SU-DHL-6 (cell line): ENCODE measurements at regions not wholly inside any gene's neighbourhood (a gene's known extent, or its start where the extent isn't known, plus 50 kb on each side); places are given as distances from the start of the nearest gene placed in this dataset.

ENCODE experiments used
- H2AFZ ChIP-seq: fragments of 200-600 bp; sonication (generic); 2 replicates; pipeline ENCODE4 v1.6.1; 2014; ENCODE audit warnings: low read depth, mild to moderate bottlenecking, moderate library complexity, mixed read lengths, antibody characterized with exemption, low read length; ENCODE audit not compliant: severe bottlenecking
- H3F3A ChIP-seq: fragments of 200-600 bp; shearing (Covaris generic); 2 replicates; pipeline ENCODE4 v1.6.0; 2016; ENCODE audit warnings: antibody characterized with exemption, mild to moderate bottlenecking; ENCODE audit not compliant: insufficient read depth
- H3K27ac ChIP-seq: fragments of 200-600 bp; sonication (generic); 2 replicates; pipeline ENCODE4 v1.5.1; 2016; ENCODE audit warnings: low read depth, mild to moderate bottlenecking, low read length, moderate library complexity, mixed read lengths
- H3K27me3 ChIP-seq: fragments of 200-600 bp; sonication (generic), shearing (Covaris generic); 2 replicates; pipeline ENCODE4 v1.6.0; 2014; ENCODE audit warnings: mild to moderate bottlenecking, low read length
- H3K36me3 ChIP-seq: fragments of 200-600 bp; sonication (generic); 2 replicates; pipeline ENCODE4 v1.6.1; 2014; ENCODE audit warnings: mild to moderate bottlenecking, low read length, mixed read lengths
- H3K4me2 ChIP-seq: fragments of 300-600, 200-600 bp; shearing (Covaris generic), sonication (generic); 2 replicates; pipeline ENCODE4 v1.6.0; 2014; ENCODE audit warnings: low read length, low read depth, mild to moderate bottlenecking; ENCODE audit not compliant: poor library complexity, severe bottlenecking
- H3K4me3 ChIP-seq: fragments of 200-600 bp; sonication (generic); 2 replicates; pipeline ENCODE4 v1.5.1; 2014; ENCODE audit warnings: antibody characterized with exemption, low read length, mild to moderate bottlenecking, mixed read lengths; ENCODE audit not compliant: insufficient read depth, poor library complexity, severe bottlenecking
- H3K79me2 ChIP-seq: fragments of 200-600 bp; sonication (generic); 2 replicates; pipeline ENCODE4 v1.6.1; 2014; ENCODE audit warnings: mild to moderate bottlenecking, low read length, moderate library complexity; ENCODE audit not compliant: insufficient read depth
- H3K9ac ChIP-seq: fragments of 200-600 bp; sonication (generic); 2 replicates; pipeline ENCODE4 v1.7.0; 2014; ENCODE audit warnings: mild to moderate bottlenecking, low read length
- H3K9me2 ChIP-seq: fragments of 200-600 bp; sonication (generic); replicated peaks from 2 replicates; pipeline ENCODE4 v1.6.1; 2014; ENCODE audit warnings: low read length; ENCODE audit not compliant: insufficient read depth
- H3K9me3 ChIP-seq: fragments of 200-600 bp; sonication (generic); 2 replicates; pipeline ENCODE4 v1.6.1; 2014; ENCODE audit warnings: low read length, mixed read lengths; ENCODE audit not compliant: insufficient read depth
- H4K20me1 ChIP-seq: fragments of 200-600 bp; sonication (generic); 2 replicates; pipeline ENCODE4 v1.6.1; 2014; ENCODE audit warnings: low read depth, mild to moderate bottlenecking, antibody characterized with exemption, low read length, moderate library complexity, mixed read lengths
- CTCF ChIP-seq: fragments of 200-600 bp; sonication (generic); IDR thresholded peaks from one replicate; pipeline ENCODE4 v1.5.1; 2017; ENCODE audit warnings: antibody characterized with exemption, mild to moderate bottlenecking, low read length, moderate library complexity; ENCODE audit not compliant: insufficient read depth, poor library complexity, severe bottlenecking
- EZH2phosphoT487 ChIP-seq: fragments of 200-600 bp; sonication (generic), shearing (Covaris generic); conservative IDR thresholded peaks from 2 replicates; pipeline ENCODE4 v1.6.1; 2018; ENCODE audit warnings: mild to moderate bottlenecking, antibody characterized with exemption, low read length, moderate library complexity, mixed read lengths

GRCh38 chr18:73797419-73797818 is 350.2 kb downstream of the FBXO15 start:
- no peak overlapping the region for H3K9ac ChIP-seq
- no peaks in the 10 kb centered on the region for H3K79me2 ChIP-seq
- no peak overlapping the region for H3K27ac ChIP-seq
- no peak for TF ChIP-seq EZH2phosphoT487
- no peak for TF ChIP-seq CTCF
- no peaks in the 10 kb centered on the region for H3K9me2 ChIP-seq
- H3K9me3 ChIP-seq = no peaks in the 10 kb centered on the region
- no peak overlapping the region for H2AFZ ChIP-seq
- H3F3A ChIP-seq = no peaks in the 10 kb centered on the region
- no peak overlapping the region for H3K4me3 ChIP-seq
- no peaks in the 10 kb centered on the region for H4K20me1 ChIP-seq
- H3K36me3 ChIP-seq = no peaks in the 10 kb centered on the region
- H3K27me3 ChIP-seq = no peaks in the 10 kb centered on the region
- H3K4me2 ChIP-seq = no peak overlapping the region

GRCh38 chr18:73793386-73793785 is 354.2 kb downstream of the FBXO15 start:
- H3K4me3 ChIP-seq = no peak overlapping the region
- no peak overlapping the region for H3K9ac ChIP-seq
- H3K79me2 ChIP-seq = no peaks in the 10 kb centered on the region
- H3F3A ChIP-seq = no peaks in the 10 kb centered on the region
- no peak overlapping the region for H3K27ac ChIP-seq
- no peaks in the 10 kb centered on the region for H4K20me1 ChIP-seq
- H3K36me3 ChIP-seq = no peaks in the 10 kb centered on the region
- H3K9me3 ChIP-seq = no peaks in the 10 kb centered on the region
- TF ChIP-seq EZH2phosphoT487 (no peak), CTCF (no peak)
- no peak overlapping the region for H2AFZ ChIP-seq
- H3K9me2 ChIP-seq = no peaks in the 10 kb centered on the region
- no peak overlapping the region for H3K4me2 ChIP-seq
- no peaks in the 10 kb centered on the region for H3K27me3 ChIP-seq

- Histone ChIP-seq H2AFZ (no peak overlapping the region), H3K36me3 (no peaks in the 10 kb centered on the region), H3K4me3 (no peak overlapping the region), H3K4me2 (no peak overlapping the region), H3K27ac (no peak overlapping the region), H3K27me3 (no peaks in the 10 kb centered on the region), H3K9me2 (no peaks in the 10 kb centered on the region), H3K9ac (no peak overlapping the region), H3F3A (no peaks in the 10 kb centered on the region), H4K20me1 (no peaks in the 10 kb centered on the region), H3K79me2 (no peaks in the 10 kb centered on the region), H3K9me3 (no peaks in the 10 kb centered on the region)
- no peak for TF ChIP-seq EZH2phosphoT487
- TF ChIP-seq CTCF = no peak
Observed at GRCh38 chr18:73791081-73791480, 356.6 kb downstream of the FBXO15 start.

GRCh38 chr18:73790587-73790986 is 357.0 kb downstream of the FBXO15 start:
- Histone ChIP-seq H3K36me3 (no peaks in the 10 kb centered on the region), H3F3A (no peaks in the 10 kb centered on the region), H3K27ac (no peak overlapping the region), H2AFZ (no peak overlapping the region), H3K9me2 (no peaks in the 10 kb centered on the region), H3K4me2 (no peak overlapping the region), H4K20me1 (no peaks in the 10 kb centered on the region), H3K9me3 (no peaks in the 10 kb centered on the region), H3K9ac (no peak overlapping the region), H3K27me3 (no peaks in the 10 kb centered on the region), H3K79me2 (no peaks in the 10 kb centered on the region), H3K4me3 (no peak overlapping the region)
- TF ChIP-seq EZH2phosphoT487 (no peak), CTCF (no peak)
